Ecto neural progenitor cell (in vitro differentiated cells): ENCODE measurements at regions not wholly inside any gene's neighbourhood (a gene's known extent, or its start where the extent isn't known, plus 50 kb on each side); places are given as distances from the start of the nearest gene placed in this dataset.

ENCODE experiments used
- DNase-seq: peaks from one replicate; pipeline ENCODE4 v3.0.0-alpha.2; 2018; ENCODE audit warnings: low spot score

DNA sequence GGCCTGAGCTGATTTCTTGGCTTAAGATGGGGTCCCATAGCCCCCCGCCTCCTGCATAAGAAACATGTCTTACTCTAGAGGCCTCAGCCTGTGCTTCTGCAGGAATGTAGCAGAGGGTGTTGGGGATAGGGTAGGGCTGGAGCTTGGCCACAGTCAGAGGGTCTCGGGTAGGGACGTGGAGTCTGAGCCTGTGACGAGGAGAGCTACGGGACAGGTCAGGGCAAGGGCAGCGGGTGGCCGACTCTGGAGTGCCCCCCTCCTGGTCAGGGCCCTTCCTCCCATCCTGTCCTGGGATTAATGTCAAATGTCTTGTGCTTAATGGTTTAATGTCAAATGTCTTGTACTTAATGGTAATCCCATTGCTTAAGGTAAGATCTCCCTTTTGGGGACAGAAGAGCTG, 130.4 kb downstream of the GLI2 start:
- DNase-seq: no peak

DNA sequence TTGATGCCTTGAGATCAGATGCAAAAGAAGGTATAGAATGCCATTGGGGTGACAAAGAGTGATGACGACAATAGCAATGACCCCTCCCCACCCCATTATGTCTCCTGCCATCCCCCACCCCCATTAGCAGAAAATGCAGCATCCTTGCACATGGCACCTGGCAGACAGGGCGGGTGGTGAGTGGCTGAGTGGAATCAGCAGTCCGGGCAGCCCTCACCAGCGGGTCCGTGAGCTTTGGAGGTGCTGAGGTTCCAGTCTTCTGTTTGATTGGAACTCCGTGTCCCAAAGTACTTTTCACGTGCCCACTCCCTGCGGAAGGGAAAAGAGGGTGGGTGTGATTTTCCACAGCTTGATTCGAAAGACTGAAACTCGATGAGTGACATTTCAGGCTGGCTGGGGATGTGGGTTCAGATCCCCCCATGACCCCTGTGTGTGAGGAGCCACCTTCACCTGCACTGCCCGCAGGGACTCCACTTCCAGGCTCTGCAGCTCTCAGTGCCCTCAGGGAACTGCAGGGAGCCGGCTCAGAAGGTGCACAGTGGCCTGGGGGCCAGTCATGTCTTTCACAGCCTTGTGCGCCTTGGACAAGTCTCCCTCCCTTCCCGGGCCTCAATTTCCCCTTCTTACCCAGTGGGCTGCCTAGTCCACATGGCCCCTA, 130.9 kb downstream of the GLI2 start:
- no peak for DNase-seq

DNA sequence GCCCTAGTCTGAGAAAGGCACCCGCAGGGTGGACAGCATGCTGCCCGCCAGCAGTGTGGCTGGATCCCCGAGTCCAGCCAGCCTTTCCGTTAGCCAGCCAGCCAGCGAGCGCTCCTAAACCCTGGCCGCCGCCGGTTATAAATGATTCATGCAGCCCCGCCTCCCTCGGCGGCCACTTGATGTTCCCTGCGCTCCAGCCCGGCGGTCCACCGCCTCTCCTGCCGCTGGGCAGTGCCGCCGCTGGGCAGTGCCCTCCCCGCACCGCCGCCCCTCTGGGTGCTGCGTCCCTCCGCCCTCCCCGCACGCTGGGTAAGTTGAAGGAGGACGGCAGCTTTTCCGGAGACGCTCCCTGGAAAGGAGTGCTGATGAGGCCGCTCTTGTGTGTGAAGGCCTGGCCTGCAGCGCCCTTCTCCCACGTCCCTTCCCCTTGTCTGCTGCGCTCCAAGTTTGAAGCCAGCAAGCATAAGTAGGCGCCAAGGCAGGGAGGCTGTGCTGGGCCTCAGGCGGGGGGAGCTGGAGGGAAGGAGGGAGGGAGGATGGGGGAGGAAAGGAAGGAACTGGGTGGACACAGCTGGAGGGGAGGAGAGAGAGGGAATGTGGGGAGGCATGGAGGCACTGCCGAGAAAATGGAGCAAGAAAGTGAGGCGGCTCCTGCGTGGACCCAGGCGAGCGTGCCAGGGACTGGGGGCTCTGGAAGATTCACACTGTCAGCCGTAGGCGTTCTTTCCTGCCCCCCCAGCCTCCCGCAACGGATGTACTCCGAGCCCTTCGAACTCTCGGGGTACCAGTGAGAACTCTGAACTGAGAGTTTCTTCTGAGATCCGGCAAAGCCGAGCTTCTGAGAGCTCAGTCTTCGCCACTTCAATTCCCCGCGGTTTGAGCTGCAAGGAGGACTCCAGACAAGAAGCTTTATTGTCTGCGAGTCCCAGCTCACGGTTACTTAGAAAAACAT, 131.9 kb downstream of the GLI2 start:
- DNase-seq: peak; percentile 79

DNA sequence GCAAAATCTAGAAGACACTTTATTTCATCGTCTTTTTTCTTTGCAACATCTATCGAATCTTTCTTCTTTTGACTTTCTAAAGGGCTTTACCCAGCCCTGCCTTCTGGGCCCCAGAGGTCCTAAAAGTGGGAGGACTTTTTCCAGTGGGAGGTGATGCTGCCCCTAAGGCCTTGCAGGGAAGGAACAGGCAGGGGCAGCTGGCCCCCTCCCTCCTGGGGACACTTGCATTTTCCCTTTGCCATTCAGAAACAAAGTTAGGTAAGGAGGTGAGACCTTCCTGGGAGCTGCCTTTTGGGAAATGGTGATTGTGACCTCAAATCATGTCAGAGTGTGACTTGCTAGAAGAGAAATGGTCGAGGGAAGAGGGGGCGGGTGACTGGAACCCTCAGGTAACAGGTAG, 132.7 kb downstream of the GLI2 start:
- DNase-seq: no peak

DNA sequence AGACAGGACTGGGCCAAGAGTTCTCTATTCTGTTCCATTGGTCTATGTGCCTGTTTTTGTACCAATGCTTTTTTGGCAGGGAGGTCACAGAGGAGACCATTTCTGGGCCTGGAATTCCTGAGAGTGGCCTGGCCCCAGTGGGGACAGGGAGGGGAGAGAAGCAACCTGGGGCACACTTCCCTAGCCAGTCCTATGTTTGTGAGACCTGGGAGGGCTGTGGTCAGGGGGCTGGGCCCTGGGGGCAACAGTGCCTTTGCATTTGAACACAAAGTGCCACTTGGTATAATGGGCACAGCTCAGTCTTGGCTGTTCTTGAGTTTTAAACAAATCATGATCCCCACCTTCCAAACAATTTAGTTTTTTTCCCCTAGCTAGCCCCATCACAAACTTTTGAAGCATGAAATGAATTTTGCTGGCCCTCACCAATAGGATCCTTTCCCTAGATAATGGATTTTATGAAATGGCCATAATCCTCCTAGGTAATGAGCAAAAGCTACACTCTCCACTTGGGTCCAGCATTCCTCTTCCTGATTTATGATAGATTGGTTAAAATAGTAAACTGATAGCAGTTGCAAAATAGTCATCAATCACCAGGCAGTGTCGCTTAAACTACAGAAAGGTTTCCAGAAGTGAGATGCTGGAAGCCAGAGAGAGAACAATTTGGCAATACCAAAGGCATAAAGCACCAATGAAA, 133.5 kb downstream of the GLI2 start:
- DNase-seq: no peak

DNA sequence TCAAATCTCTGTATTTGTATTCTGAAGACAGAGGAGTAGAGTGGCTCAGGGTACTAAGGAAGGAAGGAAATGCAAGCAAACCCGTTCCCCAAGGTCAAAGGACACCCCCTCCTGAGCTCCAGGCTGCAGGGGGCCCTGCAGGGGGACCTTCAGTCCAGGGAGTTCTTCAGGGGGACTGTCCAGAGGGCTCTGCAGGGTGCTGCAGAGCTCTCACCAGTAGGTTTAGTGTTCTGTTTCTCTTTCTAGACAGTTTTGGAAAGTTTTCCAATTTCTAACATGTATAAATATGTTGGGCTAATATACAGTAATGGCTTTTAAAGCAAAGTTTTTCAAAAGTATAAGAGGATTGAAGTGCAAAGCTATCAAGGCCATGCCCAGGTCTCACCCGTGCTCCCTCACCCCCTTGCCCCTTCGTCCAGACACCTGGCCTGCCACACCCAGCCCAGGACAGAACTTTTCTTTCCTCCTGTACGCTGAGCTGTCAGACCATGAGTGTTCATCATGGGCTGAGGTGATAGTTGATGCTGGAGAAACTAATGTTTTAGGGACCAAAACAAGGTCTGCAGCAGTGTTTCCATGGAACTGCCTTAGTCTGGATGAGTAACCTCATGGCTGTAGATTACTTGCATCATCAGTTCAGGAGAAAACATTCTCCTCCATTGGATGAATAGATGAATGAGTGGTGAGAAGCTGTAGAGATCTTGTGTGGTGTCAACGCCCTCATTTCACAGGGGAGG, 134.2 kb downstream of the GLI2 start:
- DNase-seq: no peak

DNA sequence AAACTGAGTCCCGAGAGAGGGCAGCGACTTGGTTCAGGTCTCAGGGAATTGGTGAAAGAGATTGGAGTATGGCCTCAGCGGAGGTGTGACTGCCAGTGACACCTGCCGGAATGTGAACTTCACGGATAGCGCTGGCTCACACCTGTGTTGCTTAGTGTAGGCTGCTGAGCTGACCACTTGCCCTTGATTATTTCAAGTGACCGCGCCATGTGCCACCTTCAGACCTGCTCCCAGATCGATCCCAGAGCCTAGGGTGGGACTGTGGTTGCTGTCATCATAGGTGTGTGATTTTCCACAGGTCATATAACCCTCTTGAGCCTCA, 134.8 kb downstream of the GLI2 start:
- no peak for DNase-seq

DNA sequence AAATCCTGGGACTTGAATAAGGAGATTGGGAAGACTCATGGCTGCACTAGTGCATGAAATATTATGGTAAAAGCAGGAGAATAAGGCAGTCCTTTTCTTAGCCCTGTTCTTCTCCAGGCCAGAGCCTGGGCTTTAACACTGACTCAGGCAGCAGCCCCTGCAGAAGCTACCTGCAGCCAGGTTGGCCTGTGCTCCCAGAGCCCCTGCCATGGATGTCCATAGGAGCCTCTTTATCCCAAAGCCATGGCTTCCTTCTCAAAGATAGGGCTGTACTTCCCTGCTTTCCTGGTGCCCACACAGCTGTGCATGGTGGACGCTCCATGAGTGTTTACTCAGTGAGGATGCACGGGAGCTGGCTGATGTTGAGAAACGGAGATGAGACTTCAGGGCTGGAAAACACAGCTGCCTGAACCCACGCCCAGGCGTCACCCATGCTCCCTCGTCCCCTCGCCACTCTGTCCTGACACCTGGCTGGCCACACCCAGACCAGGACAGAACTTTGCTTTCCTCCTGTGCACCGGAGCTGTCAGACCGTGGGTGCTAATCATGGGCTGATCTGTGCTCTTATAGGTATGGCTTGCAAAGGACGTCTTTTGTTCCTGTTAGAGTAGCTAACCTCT, 135.5 kb downstream of the GLI2 start:
- DNase-seq: no peak

DNA sequence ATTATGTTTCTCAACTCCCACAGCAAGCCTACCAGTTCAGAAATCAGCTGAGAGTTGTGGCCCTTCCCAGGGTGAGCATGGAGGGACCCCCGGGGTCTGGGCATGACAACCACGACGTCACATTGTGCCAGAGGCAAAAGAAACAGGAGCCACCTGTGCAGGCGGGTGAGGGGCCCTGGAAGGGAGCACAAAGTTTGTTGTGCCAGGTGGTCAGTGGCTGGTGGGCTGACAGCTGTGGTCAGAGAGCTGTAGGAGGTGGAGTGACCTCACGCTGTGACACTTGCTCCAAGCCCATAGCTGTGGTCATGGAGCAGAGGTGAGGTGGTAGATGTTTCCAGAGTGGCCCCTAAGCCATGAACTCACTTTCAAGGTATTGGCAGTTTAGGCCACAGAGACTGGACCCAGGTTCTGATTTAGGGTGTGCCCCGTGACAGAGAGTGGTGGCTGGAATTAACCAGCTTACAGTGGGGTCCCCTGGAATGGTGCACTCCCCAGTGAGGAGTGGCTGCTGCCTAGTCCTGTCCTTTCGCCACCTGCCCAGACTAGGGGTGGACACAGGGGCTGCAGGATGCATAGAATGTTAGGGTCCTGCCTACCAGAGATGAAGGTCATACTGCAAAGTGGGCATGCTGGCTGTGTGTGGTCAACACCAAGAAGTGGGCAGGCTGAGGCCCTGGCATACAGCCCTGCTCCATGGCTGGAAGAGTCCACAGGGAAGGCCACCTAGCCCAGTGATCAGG, 136.4 kb downstream of the GLI2 start:
- no peak for DNase-seq

DNA sequence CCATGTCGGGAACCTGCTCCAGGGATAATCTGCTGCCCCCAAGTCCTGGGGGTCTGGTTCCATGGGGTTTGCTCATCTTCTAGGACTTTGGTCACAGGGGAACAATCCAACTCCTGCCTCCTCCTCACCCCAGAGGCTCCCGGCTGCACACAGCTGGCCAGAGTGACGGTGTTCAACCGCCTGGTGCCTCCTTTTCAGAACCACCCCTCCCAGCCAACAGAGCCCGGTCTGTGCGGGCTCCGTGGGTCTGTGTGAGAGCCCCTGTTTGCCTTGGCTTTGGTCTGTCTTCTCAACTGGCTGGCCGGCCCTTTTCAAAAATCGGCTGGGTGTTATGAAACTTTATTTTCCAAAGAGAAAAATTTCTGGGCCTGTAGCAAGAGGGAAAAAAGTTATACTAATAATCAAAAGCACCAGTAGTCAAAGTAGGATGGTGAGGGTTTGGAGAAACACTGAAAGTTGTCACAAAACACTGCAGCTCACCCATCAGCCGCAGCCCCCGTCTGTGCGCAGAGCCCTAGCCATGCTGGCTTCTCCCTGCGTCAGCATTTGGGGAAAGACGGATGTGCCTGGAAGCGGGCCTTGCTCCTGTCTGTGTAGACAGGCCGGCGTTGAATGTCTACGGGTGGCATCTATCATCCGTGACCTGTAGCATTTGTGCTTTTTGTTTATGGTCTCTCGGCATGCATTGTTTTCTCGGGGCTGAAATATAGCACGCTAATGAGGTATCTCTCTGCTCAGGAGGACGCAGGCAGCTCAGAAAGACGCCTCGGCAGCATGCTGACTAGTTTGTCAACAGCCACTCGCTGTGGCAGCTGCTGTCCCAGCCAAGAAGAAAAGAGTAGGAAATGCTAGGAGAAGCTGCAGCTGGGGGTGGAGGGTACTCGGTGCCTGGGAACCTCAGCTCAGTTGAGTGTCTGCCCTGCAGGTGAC, 138.6 kb downstream of the GLI2 start:
- no peak for DNase-seq

DNA sequence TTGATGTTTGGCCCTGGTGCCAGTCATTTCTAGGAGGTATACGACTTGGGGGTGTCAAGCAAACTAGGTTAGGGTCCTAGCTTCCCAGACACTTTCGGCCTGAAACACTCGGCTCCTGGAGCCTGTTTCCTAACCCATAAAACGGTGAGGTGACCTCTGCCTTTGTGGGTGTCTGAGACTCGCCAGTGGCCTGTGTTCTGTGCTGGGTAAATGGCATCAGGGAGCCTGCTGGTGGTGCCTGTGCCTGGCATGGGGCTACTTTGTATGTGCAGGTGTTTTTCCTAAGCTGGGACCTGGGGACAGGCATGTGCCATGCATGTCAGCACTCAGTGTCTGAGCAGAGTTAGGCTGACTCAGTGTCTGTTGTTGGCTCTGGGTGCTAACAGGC, 139.2 kb downstream of the GLI2 start:
- DNase-seq: no peak

DNA sequence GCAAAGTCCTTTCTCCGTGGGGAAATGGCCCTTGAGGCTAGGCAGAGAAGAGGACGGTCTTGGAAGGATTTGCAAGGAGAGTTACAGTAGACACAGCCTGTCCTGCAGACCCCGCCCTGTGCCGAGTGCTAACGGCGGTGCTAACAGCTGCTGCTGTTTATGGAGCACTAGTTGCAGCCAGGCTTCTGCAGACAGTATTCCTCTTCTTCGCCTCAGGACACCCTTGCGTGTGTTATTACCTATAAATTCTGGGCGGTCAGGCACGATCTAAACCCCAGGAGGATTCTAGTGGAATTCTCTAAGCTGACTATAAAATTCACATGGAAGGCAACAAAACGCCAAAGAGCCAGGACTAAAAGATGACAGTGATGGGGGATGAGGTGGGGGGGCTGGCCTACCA, 139.8 kb downstream of the GLI2 start:
- DNase-seq: no peak

DNA sequence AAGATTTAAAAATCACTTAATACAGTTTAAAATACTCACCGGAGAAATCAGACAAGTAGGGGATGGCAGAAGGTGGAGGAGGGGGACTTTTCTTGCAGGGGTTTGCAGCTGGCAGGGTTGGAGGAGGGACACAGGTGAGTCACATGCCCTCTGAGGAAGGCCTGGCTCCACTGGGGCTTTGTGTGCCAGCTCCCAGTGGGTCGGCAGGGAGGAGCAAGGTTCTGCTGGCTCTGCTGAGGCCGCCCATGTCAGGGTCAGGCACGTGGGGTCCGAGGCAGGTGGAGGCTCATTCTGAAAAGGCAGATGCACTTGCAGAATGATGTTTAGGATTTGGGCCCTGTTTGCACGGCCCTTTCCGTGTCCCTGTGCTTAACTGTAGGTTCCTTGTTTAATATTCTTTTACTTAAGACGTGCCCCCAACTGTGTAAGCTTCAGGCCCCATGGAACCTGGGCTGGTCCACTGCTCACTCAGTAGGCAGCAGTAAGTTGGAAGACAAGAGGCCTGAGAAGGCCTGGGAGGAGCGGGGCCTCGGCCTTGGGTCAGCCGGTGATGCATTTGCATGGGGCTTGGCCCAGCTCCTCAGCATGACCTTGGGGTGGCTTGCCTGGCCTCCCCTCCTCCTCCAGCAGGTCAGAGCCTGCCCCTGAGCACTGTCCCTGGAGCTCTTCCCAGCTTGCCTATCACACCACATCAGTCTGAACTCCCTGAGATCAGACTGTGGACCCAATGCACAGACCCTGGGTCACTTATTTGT, 141.0 kb downstream of the GLI2 start:
- no peak for DNase-seq

DNA sequence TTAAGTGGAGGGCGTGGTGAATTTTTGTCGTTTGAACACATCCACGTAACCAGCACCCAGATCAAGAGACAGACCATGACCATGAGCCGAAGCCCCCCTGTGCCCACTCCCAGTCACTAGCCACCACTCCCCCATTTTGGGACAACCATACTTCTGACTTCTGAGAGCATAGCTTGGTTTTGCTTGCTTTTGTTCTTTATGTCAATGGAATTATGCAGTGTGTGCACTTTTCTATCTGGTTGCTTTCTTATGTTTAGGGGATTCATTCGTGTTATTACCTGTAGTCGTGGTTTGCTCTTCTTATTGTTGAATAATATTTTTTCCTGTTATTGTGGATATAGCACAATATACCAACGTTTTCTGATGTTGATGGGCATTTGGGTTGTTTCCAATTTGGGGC, 141.7 kb downstream of the GLI2 start:
- no peak for DNase-seq

DNA sequence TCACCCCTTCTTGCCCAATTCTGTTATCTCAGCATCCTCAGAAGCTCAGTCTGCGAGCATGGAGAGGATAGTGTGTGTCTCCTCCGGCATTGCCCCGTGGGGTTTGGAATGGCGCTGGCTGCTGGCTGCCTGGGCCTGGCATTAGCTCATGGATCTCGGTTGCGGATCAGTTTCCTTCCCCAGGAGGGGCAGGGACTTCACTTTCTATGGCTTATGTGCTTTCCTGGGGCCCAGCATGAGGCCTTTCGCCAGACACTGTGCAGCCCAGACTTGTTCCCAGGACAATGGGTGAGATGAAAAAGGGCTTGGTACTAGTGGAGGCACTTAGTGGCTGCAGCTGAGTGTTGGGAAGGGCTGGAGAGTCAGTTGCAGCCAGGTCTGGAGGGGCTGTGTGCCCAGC, 143.3 kb downstream of the GLI2 start:
- no peak for DNase-seq

DNA sequence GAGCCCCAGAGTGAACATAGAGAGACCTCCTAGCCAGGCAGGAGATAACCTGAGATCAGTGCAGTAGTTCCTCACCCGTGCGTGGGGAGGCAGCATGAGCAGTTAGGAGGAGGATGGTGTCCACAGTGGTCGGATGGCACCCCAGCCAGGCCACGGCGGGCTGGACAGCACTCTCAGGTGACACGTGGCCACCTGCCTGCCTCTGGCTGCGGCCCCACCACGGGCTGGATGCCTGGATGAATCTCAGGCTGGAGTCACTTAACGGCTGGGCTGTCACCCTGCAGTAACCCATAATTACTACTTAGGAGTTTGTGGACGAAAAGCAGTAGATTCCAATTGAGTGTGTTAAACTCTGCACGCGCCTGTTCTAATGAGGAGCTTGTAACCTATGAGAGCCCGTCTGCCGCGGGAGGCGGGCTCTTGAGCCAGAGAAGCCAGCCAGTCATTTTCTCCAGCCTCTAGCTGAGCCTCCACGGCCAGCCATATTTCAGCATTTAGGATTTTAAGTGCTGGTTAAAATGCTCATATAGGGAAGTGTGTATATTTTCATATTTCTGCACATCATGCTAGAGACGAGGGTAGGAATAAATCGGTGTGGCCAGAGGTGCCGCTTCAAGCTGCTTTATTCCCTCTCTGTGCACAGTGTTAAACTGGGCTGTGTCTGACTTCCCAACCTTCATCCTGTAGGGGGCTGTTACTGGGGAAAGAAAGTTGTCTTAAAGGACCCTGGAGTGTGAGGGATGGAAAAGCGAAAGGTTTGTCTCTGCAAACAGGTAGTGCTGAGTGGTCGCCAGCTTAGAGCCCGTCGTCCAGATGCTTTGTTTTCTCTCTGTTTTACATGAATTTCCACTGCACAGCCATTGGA, 144.0 kb downstream of the GLI2 start:
- DNase-seq: no peak

DNA sequence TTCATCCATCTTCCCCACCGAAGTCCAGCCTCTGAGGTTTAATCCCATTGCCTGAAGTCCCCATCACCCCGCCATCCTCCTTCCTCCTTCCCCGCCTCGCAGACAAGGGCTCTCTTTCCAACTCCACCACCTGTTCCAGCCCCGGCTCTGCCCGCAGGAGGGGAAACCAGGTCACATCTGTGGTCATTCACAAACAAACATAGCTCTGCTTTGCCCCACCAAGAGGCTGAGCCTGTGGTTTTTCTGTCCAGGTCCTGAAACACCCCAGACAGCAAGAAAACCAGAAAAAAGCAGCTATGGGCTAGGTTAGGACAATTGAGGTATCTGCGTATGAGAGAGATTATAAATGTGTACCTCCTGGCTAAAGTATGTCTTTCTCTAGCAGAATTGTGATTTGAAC, 144.7 kb downstream of the GLI2 start:
- DNase-seq: no peak

DNA sequence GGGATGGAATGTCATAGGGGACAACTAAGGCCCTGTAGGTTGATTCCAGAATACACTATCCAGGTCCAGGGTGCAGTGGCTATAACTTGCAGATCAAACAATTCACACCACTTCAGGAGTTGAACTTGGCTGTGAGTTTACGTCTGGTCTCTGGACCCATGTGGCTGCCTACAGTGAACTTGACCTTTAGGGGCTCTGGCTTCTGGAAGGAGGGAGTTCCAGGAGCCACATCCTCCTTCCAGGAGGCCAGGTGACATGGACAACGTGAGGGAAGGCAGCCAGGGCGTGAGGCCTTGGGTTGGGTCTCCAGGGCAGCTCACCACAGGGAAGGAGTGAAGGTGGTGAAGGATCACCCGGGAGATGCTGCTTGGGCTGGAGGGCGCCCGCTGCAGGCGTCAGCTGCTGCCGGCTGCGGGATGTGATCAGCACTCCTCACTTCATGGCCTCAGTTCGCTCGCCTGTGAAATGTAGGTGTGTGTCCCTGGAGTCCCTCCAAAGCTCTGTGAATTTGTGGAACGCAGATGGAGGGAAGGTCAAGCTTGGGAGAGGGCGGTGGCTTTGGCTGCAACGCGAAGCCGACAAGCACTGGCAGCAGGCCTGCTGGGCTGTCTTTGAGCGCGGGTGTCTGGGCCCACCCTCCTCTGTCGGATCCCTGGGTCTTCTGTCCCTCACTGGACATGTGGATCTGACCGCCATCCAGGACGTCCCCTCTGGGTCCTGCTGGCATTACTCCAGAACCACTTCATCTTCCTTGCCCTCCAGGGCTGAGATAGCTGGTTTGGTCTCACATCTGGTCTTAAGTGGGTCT, 146.5 kb downstream of the GLI2 start:
- DNase-seq: no peak
